ENCODE measurements at regions not wholly inside any gene's neighbourhood (a gene's known extent, or its start where the extent isn't known, plus 50 kb on each side); places are given as distances from the start of the nearest gene placed in this dataset.
A peak's percentile ranks its signal among the peaks of the same experiment; 100 is the strongest.

- peak; percentile 76 for TF ChIP-seq CTCF (IDR thresholded peaks at IDR 0.05)
- no peak for TF ChIP-seq EZH2 (IDR thresholded peaks at IDR 0.05; ENCODE audit: borderline replicate concordance, insufficient read depth, low read depth, low read length, poor library complexity, severe bottlenecking)
Measured at GRCh38 chr6:165884813-165885765, 222.0 kb upstream of the PDE10A start.

All from B cell (primary cell).